ENCODE measurements at regions not wholly inside any gene's neighbourhood (a gene's known extent, or its start where the extent isn't known, plus 50 kb on each side); places are given as distances from the start of the nearest gene placed in this dataset.

DNA sequence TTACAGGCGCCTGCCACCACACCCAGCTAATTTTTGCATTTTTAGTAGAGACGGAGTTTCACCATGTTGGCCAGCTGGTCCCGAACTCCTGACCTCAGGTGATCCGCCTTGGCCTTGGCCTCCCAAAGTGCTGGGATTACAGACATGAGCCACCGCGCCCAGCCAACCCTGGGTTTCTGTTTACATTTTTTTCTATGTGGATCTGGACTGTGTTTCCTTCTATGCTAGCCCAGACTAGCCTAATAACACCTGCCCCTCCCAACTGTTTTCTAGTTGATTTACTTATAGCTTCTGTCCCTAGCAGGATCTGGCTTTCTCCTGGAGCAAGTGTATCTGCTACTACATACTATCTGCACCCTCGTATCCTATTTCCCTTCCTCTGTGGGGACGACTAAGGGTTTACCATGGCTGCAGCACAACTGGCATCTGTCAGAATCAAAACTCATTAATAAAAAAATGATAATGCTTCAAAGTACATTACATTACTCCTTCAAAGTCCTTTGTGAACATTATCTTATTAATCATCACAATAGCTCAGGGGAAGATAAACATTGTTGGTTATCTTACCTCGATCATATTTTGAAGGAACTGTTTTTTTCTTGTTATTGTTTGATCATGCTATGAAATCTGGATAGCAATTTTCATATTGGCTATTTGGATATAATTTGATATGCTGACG is 228.3 kb downstream of the KLF5 start:
- H3K4me1 ChIP-seq: no peaks in the 10 kb centered on the region
- no peak overlapping the region for H3K27ac ChIP-seq
- ATAC-seq: no peak
- no peaks in the 10 kb centered on the region for H3K27me3 ChIP-seq (ENCODE audit: insufficient read depth in 3 of 3, low read length in 2 of 3)
- TF ChIP-seq, protein P1, sequence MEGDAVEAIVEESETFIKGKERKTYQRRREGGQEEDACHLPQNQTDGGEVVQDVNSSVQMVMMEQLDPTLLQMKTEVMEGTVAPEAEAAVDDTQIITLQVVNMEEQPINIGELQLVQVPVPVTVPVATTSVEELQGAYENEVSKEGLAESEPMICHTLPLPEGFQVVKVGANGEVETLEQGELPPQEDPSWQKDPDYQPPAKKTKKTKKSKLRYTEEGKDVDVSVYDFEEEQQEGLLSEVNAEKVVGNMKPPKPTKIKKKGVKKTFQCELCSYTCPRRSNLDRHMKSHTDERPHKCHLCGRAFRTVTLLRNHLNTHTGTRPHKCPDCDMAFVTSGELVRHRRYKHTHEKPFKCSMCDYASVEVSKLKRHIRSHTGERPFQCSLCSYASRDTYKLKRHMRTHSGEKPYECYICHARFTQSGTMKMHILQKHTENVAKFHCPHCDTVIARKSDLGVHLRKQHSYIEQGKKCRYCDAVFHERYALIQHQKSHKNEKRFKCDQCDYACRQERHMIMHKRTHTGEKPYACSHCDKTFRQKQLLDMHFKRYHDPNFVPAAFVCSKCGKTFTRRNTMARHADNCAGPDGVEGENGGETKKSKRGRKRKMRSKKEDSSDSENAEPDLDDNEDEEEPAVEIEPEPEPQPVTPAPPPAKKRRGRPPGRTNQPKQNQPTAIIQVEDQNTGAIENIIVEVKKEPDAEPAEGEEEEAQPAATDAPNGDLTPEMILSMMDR (IDR thresholded peaks at IDR 0.05): no peak
- H3K9me3 ChIP-seq: no peaks in the 10 kb centered on the region
- no peak for DNase-seq
- intact Hi-C loops (cut with DNase I): no loop called here
- WGBS, 3 donors: 71 to 75% (median 72%) methylated on average over 10 of the region's 10 CpGs
- no peak overlapping the region for H3K4me3 ChIP-seq
- H3K36me3 ChIP-seq (ENCODE audit: insufficient read depth in 1 of 2, low read depth in 1 of 2): no peaks in the 10 kb centered on the region

DNA sequence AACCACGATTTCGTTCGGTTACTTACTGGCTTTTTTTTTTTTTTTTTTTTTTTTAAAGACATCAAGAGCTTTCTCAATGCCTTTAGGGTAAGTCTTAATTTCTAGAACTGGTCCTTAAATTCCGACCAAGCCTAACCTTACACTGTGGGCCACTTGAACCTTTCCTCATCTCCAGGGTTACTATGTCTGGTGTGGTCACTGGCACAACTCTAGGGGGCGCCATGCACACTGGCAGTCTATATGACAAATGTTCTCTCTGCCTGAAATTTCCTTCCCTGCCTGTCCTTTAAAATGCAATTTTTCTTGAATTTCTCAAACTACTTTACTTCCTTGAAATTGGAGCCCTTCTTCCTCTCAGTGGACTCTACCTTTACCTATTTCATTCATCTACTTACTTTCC is 227.4 kb downstream of the KLF5 start:
- Histone ChIP-seq H3K9me3 (no peaks in the 10 kb centered on the region), H3K4me1 (no peaks in the 10 kb centered on the region), H3K36me3 (ENCODE audit: insufficient read depth in 1 of 2, low read depth in 1 of 2) (no peaks in the 10 kb centered on the region), H3K27me3 (ENCODE audit: insufficient read depth in 3 of 3, low read length in 2 of 3) (no peaks in the 10 kb centered on the region), H3K27ac (no peak overlapping the region), H3K4me3 (no peak overlapping the region)
- 86 to 88% (median 86%) methylated on average over 5 of the region's 5 CpGs for WGBS, 3 donors
- ATAC-seq (no peak), DNase-seq (no peak)
- TF ChIP-seq, protein P1 (IDR thresholded peaks at IDR 0.05): no peak
- intact Hi-C loops (cut with DNase I): no loop called here

DNA sequence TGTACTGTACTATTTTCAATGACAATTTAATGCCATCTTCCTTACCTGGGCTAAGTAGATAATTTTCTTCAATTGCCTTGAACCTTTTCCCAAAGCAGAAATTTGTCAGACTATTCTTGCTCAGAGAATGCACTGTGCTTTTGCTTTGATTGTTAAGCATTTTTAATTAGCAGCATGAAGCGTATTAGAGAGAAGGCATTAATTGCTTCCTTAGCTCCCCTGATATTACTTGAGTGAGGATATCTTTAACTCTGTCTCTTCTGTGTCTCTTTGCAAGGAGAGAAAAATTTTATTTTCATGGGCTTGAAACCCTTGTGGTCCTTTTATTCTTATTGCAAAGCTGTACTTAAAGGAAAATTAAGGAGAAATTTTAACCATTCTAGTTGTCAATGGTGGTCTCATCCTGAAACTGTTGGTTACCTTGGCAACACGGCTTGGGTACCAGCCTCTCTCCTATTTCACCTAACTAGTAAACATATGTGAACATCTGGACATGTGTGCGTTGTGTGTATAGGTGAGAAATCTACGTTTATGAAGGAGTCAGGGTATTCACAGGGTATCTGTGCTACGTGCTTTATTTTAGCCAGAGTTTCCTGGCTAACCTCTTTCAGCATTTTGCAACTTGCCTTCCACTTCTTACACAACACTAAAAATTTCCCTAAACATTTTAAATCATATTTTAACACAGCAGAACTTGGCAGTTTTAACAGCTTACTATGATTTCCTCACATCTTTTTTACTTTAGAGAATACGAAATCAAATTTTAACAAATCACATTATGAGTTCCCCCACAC is 225.5 kb downstream of the KLF5 start:
- WGBS, 3 donors: 73 to 80% (median 77%) methylated on average over 6 of the region's 6 CpGs
- DNase-seq (no peak), ATAC-seq (no peak)
- no peaks in the 10 kb centered on the region for H3K27me3 ChIP-seq (ENCODE audit: insufficient read depth in 3 of 3, low read length in 2 of 3)
- no peaks in the 10 kb centered on the region for H3K36me3 ChIP-seq (ENCODE audit: insufficient read depth in 1 of 2, low read depth in 1 of 2)
- no peaks in the 10 kb centered on the region for H3K9me3 ChIP-seq
- TF ChIP-seq, protein P1 (IDR thresholded peaks at IDR 0.05): no peak
- no peaks in the 10 kb centered on the region for H3K4me1 ChIP-seq
- no peak overlapping the region for H3K27ac ChIP-seq
- intact Hi-C loops (cut with DNase I): no loop called here
- no peak overlapping the region for H3K4me3 ChIP-seq

DNA sequence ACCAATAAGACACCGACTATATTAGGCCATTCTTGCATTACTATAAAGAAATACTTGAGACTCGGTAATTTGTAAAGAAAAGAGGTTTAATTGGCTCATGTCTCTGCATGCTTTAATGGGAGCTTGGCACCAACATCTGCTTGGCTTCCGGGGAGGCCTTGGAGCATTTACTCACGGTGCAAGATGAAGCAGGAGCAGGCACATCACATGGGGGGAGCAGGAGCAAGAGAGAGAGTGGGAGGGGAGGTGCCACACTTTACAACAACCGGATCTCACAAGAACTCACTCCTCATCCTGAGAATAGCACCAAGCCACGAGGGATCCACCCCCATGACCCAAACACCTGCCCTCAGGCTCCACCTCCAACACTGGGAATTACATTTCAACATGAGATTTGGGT is 224.8 kb downstream of the KLF5 start:
- TF ChIP-seq, protein P1 (IDR thresholded peaks at IDR 0.05): no peak
- Histone ChIP-seq H3K4me3 (no peak overlapping the region), H3K4me1 (no peaks in the 10 kb centered on the region), H3K36me3 (ENCODE audit: insufficient read depth in 1 of 2, low read depth in 1 of 2) (no peaks in the 10 kb centered on the region), H3K9me3 (no peaks in the 10 kb centered on the region), H3K27ac (no peak overlapping the region), H3K27me3 (ENCODE audit: insufficient read depth in 3 of 3, low read length in 2 of 3) (no peaks in the 10 kb centered on the region)
- intact Hi-C loops (cut with DNase I): no loop called here
- WGBS, 3 donors: 69 to 73% (median 69%) methylated on average over 6 of the region's 6 CpGs
- DNase-seq (no peak), ATAC-seq (no peak)
